SK-N-SH (cell line): ENCODE measurements at regions not wholly inside any gene's neighbourhood (a gene's known extent, or its start where the extent isn't known, plus 50 kb on each side); places are given as distances from the start of the nearest gene placed in this dataset.

Experiments
- CTCF ChIA-PET: fragments of 300-600, 350-600 bp; formaldehyde crosslinking; extraction: SDS; loops from one replicate; lab custom pipeline; 2021; lab: Yijun Ruan, JAX
- POLR2A ChIA-PET: fragments of 350-600 bp; sonication (Branson Sonifier 250); formaldehyde crosslinking; extraction: SDS; loops from one replicate; lab custom pipeline; 2020; ENCODE audit warnings: antibody characterized with exemption, inconsistent platforms; lab: Yijun Ruan, JAX
- DNase-seq: peaks from one replicate; pipeline ENCODE4 v3.0.0; 2012
- H2AFZ ChIP-seq: fragments of 200-600 bp; sonication (generic); 2 replicates; pipeline ENCODE4 v1.8.1; 2016; ENCODE audit warnings: antibody characterized with exemption, mild to moderate bottlenecking, low read depth
- H3F3A ChIP-seq: fragments of 200-600 bp; sonication (generic); replicated peaks from 2 replicates; pipeline ENCODE3; 2016; ENCODE audit warnings: antibody characterized with exemption, mild to moderate bottlenecking; ENCODE audit not compliant: insufficient read depth
- H3K27ac ChIP-seq, 2 experiments: fragments of 200-500 bp in 1 of 2; fragments of 200-600 bp in 1 of 2; sonication (Bioruptor generic) in 1 of 2; sonication (generic), shearing (Covaris generic) in 1 of 2; 2 replicates each; pipeline versions ENCODE4 v1.5.1 to v1.6.1; 2014 to 2016; ENCODE audit warnings: low read depth in 2 of 2, inconsistent platforms in 1 of 2, low read length in 1 of 2, mild to moderate bottlenecking in 1 of 2, mixed read lengths in 1 of 2
- H3K27me3 ChIP-seq: fragments of 200-600 bp; sonication (generic), shearing (Covaris generic); 2 replicates; pipeline ENCODE4 v1.6.1; 2016; ENCODE audit warnings: mixed run types; ENCODE audit not compliant: insufficient read depth
- H3K36me3 ChIP-seq, 2 experiments: fragments of 200-500 bp in 1 of 2; fragments of 200-600 bp in 1 of 2; sonication (Bioruptor generic) in 1 of 2; sonication (generic) in 1 of 2; replicated peaks in 1 of 2; 2 replicates each; pipeline versions ENCODE3 to v1.5.1; 2014 to 2016; ENCODE audit warnings: low read length in 1 of 2, mild to moderate bottlenecking in 1 of 2; ENCODE audit not compliant: insufficient read depth in 2 of 2, control insufficient read depth in 1 of 2
- H3K4me1 ChIP-seq, 2 experiments: fragments of 200-500 bp in 1 of 2; fragments of 200-600 bp in 1 of 2; sonication (Bioruptor generic) in 1 of 2; sonication (generic), shearing (Covaris generic) in 1 of 2; 2 replicates each; pipeline versions ENCODE4 v1.5.1 to v1.6.1; 2014 to 2016; ENCODE audit warnings: low read depth in 1 of 2, low read length in 1 of 2, mixed run types in 1 of 2; ENCODE audit not compliant: insufficient read depth in 2 of 2, control insufficient read depth in 1 of 2
- H3K4me2 ChIP-seq: fragments of 200-600 bp; sonication (generic), shearing (Covaris generic); 2 replicates; pipeline ENCODE4 v1.6.1; 2017; ENCODE audit warnings: mixed run types
- H3K4me3 ChIP-seq, 2 experiments: fragments of 200-500 bp in 1 of 2; fragments of 200-600 bp in 1 of 2; sonication (Bioruptor generic) in 1 of 2; sonication (generic), shearing (Covaris generic) in 1 of 2; 2 replicates each; pipeline versions ENCODE4 v1.5.1 to v1.8.1; 2014 to 2016; ENCODE audit warnings: low read depth in 2 of 2, inconsistent platforms in 1 of 2, low read length in 1 of 2, mild to moderate bottlenecking in 1 of 2, mixed read lengths in 1 of 2, moderate library complexity in 1 of 2
- H3K79me2 ChIP-seq: fragments of 200-600 bp; sonication (generic); 2 replicates; pipeline ENCODE4 v1.8.1; 2017; ENCODE audit warnings: mild to moderate bottlenecking; ENCODE audit not compliant: insufficient read depth
- H3K9ac ChIP-seq: fragments of 200-600 bp; sonication (generic); 2 replicates; pipeline ENCODE4 v1.6.1; 2017; ENCODE audit warnings: mixed run types
- H3K9me2 ChIP-seq: fragments of 200-600 bp; sonication (generic); 2 replicates; pipeline ENCODE4 v1.6.1; 2017; ENCODE audit warnings: mixed run types
- H3K9me3 ChIP-seq: fragments of 200-600 bp; sonication (generic); 2 replicates; pipeline ENCODE4 v1.6.1; 2017; ENCODE audit warnings: mixed run types, mild to moderate bottlenecking, moderate library complexity
- H4K20me1 ChIP-seq: fragments of 200-600 bp; sonication (generic); 2 replicates; pipeline ENCODE4 v1.6.1; 2017; ENCODE audit warnings: mild to moderate bottlenecking, mixed run types; ENCODE audit not compliant: insufficient read depth
- EP300 ChIP-seq, 2 experiments: IDR thresholded peaks; 2 replicates each; pipeline versions ENCODE4 v1.4.0 to v1.6.1; 2012; ENCODE audit warnings: borderline replicate concordance in 1 of 2, low read depth in 1 of 2, low read length in 1 of 2
- EZH2phosphoT487 ChIP-seq: fragments of 200-600 bp; sonication (generic); IDR thresholded peaks from 2 replicates; pipeline ENCODE4 v1.6.1; 2017; ENCODE audit warnings: low read depth, mixed run types, mild to moderate bottlenecking, antibody characterized with exemption, moderate library complexity, borderline replicate concordance
- FOSL2 ChIP-seq: IDR thresholded peaks from 2 replicates; pipeline ENCODE4 v1.4.0; 2012; ENCODE audit warnings: low read depth, mild to moderate bottlenecking, moderate library complexity, borderline replicate concordance
- GABPA ChIP-seq: IDR thresholded peaks from 2 replicates; pipeline ENCODE4 v1.4.0; 2012; ENCODE audit warnings: low read depth, mild to moderate bottlenecking
- JUND ChIP-seq: IDR thresholded peaks from 2 replicates; pipeline ENCODE4 v1.4.0; 2012
- MEF2A ChIP-seq: IDR thresholded peaks from 2 replicates; pipeline ENCODE4 v1.4.0; 2012; ENCODE audit warnings: low read depth, borderline replicate concordance
- NFIC ChIP-seq: IDR thresholded peaks from 2 replicates; pipeline ENCODE4 v1.4.0; 2012; ENCODE audit warnings: borderline replicate concordance
- PBX3 ChIP-seq: IDR thresholded peaks from 2 replicates; pipeline ENCODE4; 2012
- SMC3 ChIP-seq: IDR thresholded peaks from 2 replicates; pipeline ENCODE4 v1.6.1; 2012; ENCODE audit warnings: low read depth, low read length, improper control_type of control experiment
- TCF12 ChIP-seq: IDR thresholded peaks from 2 replicates; pipeline ENCODE4 v1.4.0; 2012
- TEAD4 ChIP-seq: IDR thresholded peaks from 2 replicates; pipeline ENCODE4 v1.4.0; 2012; ENCODE audit warnings: mild to moderate bottlenecking, borderline replicate concordance; ENCODE audit not compliant: insufficient read depth
- USF1 ChIP-seq: IDR thresholded peaks from 2 replicates; pipeline ENCODE4 v1.4.0; 2012; ENCODE audit warnings: low read depth, borderline replicate concordance
- WGBS: methylation state at CpG from one replicate; pipeline ENCODE4 v1.1.6; 2017; ENCODE audit warnings: low lambda C conversion rate; 5-methylcytosine and 5-hydroxymethylcytosine counted together

GRCh38 chr2:226664140-226664539, 135.5 kb downstream of the IRS1 start:
- no peaks in the 10 kb centered on the region for H3K36me3 ChIP-seq
- no peak overlapping the region for H3K4me2 ChIP-seq
- no peaks in the 10 kb centered on the region for H3K27me3 ChIP-seq
- no peak overlapping the region for H3K4me3 ChIP-seq
- no peak for DNase-seq
- H3K9ac ChIP-seq, result no peak overlapping the region
- 25% methylated on average over 3 of the region's 3 CpGs for WGBS
- POLR2A ChIA-PET, result no interaction called here
- CTCF ChIA-PET, result no interaction called here
- TF ChIP-seq NFIC (peak; percentile 61), GABPA (no peak)
- TF ChIP-seq, all 33 proteins: peak for 1
- Histone ChIP-seq H3F3A (no peaks in the 10 kb centered on the region), H4K20me1 (no peaks in the 10 kb centered on the region), H3K79me2 (no peaks in the 10 kb centered on the region), H3K9me3 (no peaks in the 10 kb centered on the region), H3K9me2 (no peaks in the 10 kb centered on the region), H3K27ac (no peak overlapping the region), H2AFZ (no peak overlapping the region), H3K4me1 (peaks cover 5 to 7% of the 10 kb centered on the region in 2 experiments; a peak in 2 of 4 replicates)

GRCh38 chr2:226661789-226662545, 137.7 kb downstream of the IRS1 start:
- no peaks in the 10 kb centered on the region for H3K27me3 ChIP-seq
- no peaks in the 10 kb centered on the region for H4K20me1 ChIP-seq
- peak overlapping the region in 1 of 2 experiments; percentile 27; a peak in 1 of 4 replicates for H3K27ac ChIP-seq
- no peaks in the 10 kb centered on the region for H3K9me2 ChIP-seq
- TF ChIP-seq EP300 (IDR thresholded peaks at IDR 0.05; ENCODE audit: borderline replicate concordance in 1 of 2, low read depth in 1 of 2, low read length in 1 of 2) (0 out of 4 replicates have a peak, but pooled peaks of 1 of the 2 experiments have one; percentile 12), TEAD4 (peak; percentile 37; the same call in 1 of the 2 replicates), MEF2A (peak; percentile 83), TCF12 (peak; percentile 40; the same call in 1 of the 2 replicates), USF1 (no peak), JUND (peak; percentile 66), SMC3 (no peak), FOSL2 (peak; percentile 64; the same call in 1 of the 2 replicates), PBX3 (peak; percentile 60), EZH2phosphoT487 (no peak)
- DNase-seq, result no peak
- ChIA-PET POLR2A (no interaction called here), CTCF (no interaction called here)
- H3K4me2 ChIP-seq, result no peak overlapping the region
- 59% methylated on average over 11 of the region's 11 CpGs for WGBS
- no peak overlapping the region for H2AFZ ChIP-seq
- no peak overlapping the region for H3K9ac ChIP-seq
- no peaks in the 10 kb centered on the region for H3K9me3 ChIP-seq
- no peaks in the 10 kb centered on the region for H3K36me3 ChIP-seq
- H3K4me1 ChIP-seq, result peaks cover 5 to 7% of the 10 kb centered on the region in 2 experiments; a peak in 2 of 4 replicates
- H3K79me2 ChIP-seq, result no peaks in the 10 kb centered on the region
- no peaks in the 10 kb centered on the region for H3F3A ChIP-seq
- no peak overlapping the region for H3K4me3 ChIP-seq
